ENCODE measurements at regions not wholly inside any gene's neighbourhood (a gene's known extent, or its start where the extent isn't known, plus 50 kb on each side); places are given as distances from the start of the nearest gene placed in this dataset.

DNA sequence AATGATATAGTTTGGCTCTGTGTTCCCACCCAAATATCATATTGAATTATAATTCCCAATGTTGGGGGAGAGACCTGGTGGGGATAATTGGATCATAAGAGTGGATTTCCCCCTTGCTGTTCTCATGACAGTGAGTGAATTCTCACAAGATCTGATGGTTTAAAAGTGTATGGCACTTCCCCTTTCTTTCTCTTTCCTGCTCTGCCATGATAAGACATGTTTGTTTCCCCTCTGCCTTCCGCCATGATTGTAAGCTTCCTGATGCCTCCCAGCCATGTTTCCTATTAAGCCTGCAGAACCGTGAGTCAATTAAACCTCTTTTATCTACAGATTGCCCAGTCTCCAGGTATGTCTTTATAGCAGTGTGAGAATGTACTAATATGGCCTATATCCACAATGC is 126.7 kb upstream of the GMNC start:
- Histone ChIP-seq H4K8ac (ENCODE audit: low read depth in 2 of 2, low read length in 2 of 2) (no peak overlapping the region), H3K27ac (ENCODE audit: insufficient read depth, low read length) (no peak overlapping the region), H3K23ac (ENCODE audit: low read depth, low read length) (no peak overlapping the region), H3K56ac (ENCODE audit: extremely low read depth, insufficient read depth, low read length) (no peak overlapping the region), H3K4me2 (ENCODE audit: low read depth, low read length) (no peak overlapping the region), H3K36me3 (ENCODE audit: control insufficient read depth, insufficient read depth, low read length) (no peaks in the 10 kb centered on the region), H2BK5ac (ENCODE audit: low read depth, low read length, poor library complexity, severe bottlenecking) (no peak overlapping the region), H3K9ac (ENCODE audit: low read depth, low read length) (no peak overlapping the region), H2AK9ac (replicated peaks; ENCODE audit: low read depth, low read length, poor library complexity) (no peak overlapping the region), H3K27me3 (ENCODE audit: control insufficient read depth, insufficient read depth, low read length) (no peaks in the 10 kb centered on the region), H2AK5ac (ENCODE audit: low read depth, low read length) (no peak overlapping the region), H4K20me1 (ENCODE audit: insufficient read depth, low read length) (no peaks in the 10 kb centered on the region), H3K18ac (ENCODE audit: low read depth, low read length) (no peak overlapping the region), H3K9me3 (ENCODE audit: control insufficient read depth, insufficient read depth, low read length) (peaks cover 3% of the 10 kb centered on the region; the same call in 1 of the 2 replicates), H3K79me1 (ENCODE audit: low read depth in 1 of 2, low read length in 2 of 2) (no peaks in the 10 kb centered on the region), H4K91ac (ENCODE audit: insufficient read depth, low read depth, low read length) (no peak overlapping the region), H2AFZ (replicated peaks; ENCODE audit: low read length, poor library complexity) (no peak overlapping the region), H4K5ac (ENCODE audit: low read depth, low read length) (no peak overlapping the region), H2BK15ac (ENCODE audit: low read depth, low read length) (no peak overlapping the region), H3K4me1 (ENCODE audit: control insufficient read depth, insufficient read depth, low read length) (no peaks in the 10 kb centered on the region), H3K4ac (ENCODE audit: low read depth, low read length) (no peak overlapping the region), H3K9me1 (ENCODE audit: insufficient read depth, low read length) (no peaks in the 10 kb centered on the region), H2BK20ac (ENCODE audit: low read depth, low read length) (no peak overlapping the region), H3K4me3 (ENCODE audit: insufficient read depth, low read depth, low read length) (no peak overlapping the region), H3K14ac (replicated peaks; ENCODE audit: low read depth, low read length) (no peak overlapping the region), H2BK120ac (ENCODE audit: low read depth, low read length) (no peak overlapping the region)
- POLR2A ChIA-PET (ENCODE audit: unreplicated experiment), result no interaction called here
- ATAC-seq (ENCODE audit: low read depth) (no peak), DNase-seq (no peak)
- dilution Hi-C loops (cut with HindIII; ENCODE audit: low sequenced_read_pairs, unreplicated experiment) (no loop called here), intact Hi-C loops (cut with micrococcal nuclease) (no loop called here), in situ Hi-C loops (cut with MboI; ENCODE audit: low sequenced_read_pairs) (no loop called here)
- TF ChIP-seq BHLHE40 (IDR thresholded peaks at IDR 0.05; ENCODE audit: low read depth, low read length) (no peak), POLR2A (IDR thresholded peaks at IDR 0.05; ENCODE audit: low read depth, low read length) (no peak), RCOR1 (IDR thresholded peaks at IDR 0.05; ENCODE audit: insufficient replicate concordance, low read length) (no peak), RFX5 (IDR thresholded peaks at IDR 0.05; ENCODE audit: low read depth, low read length) (no peak), NFE2L2 (IDR thresholded peaks at IDR 0.05; ENCODE audit: low read depth, low read length) (no peak), MAFK (IDR thresholded peaks at IDR 0.05; ENCODE audit: low read depth, low read length) (no peak), CHD1 (IDR thresholded peaks at IDR 0.05; ENCODE audit: low read depth, low read length) (no peak), RAD21 (IDR thresholded peaks at IDR 0.05; ENCODE audit: low read length) (no peak), MAZ (IDR thresholded peaks at IDR 0.05; ENCODE audit: borderline replicate concordance, low read depth, low read length) (no peak), CEBPB (IDR thresholded peaks at IDR 0.05; ENCODE audit: low read depth, low read length) (no peak), MXI1 (IDR thresholded peaks at IDR 0.05; ENCODE audit: borderline replicate concordance, low read depth, low read length) (no peak), SMC3 (IDR thresholded peaks at IDR 0.05; ENCODE audit: low read depth, low read length) (no peak), FOS (IDR thresholded peaks at IDR 0.05; ENCODE audit: low read depth, low read length) (no peak)
- TF ChIP-seq, protein P1, sequence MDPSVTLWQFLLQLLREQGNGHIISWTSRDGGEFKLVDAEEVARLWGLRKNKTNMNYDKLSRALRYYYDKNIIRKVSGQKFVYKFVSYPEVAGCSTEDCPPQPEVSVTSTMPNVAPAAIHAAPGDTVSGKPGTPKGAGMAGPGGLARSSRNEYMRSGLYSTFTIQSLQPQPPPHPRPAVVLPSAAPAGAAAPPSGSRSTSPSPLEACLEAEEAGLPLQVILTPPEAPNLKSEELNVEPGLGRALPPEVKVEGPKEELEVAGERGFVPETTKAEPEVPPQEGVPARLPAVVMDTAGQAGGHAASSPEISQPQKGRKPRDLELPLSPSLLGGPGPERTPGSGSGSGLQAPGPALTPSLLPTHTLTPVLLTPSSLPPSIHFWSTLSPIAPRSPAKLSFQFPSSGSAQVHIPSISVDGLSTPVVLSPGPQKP (IDR thresholded peaks at IDR 0.05; ENCODE audit: borderline replicate concordance, low read depth, low read length), result no peak
- TF ChIP-seq, protein P2, sequence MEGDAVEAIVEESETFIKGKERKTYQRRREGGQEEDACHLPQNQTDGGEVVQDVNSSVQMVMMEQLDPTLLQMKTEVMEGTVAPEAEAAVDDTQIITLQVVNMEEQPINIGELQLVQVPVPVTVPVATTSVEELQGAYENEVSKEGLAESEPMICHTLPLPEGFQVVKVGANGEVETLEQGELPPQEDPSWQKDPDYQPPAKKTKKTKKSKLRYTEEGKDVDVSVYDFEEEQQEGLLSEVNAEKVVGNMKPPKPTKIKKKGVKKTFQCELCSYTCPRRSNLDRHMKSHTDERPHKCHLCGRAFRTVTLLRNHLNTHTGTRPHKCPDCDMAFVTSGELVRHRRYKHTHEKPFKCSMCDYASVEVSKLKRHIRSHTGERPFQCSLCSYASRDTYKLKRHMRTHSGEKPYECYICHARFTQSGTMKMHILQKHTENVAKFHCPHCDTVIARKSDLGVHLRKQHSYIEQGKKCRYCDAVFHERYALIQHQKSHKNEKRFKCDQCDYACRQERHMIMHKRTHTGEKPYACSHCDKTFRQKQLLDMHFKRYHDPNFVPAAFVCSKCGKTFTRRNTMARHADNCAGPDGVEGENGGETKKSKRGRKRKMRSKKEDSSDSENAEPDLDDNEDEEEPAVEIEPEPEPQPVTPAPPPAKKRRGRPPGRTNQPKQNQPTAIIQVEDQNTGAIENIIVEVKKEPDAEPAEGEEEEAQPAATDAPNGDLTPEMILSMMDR (conservative IDR thresholded peaks at IDR 0.05; ENCODE audit: low read depth, low read length), result no peak
- TF ChIP-seq, protein P3, sequence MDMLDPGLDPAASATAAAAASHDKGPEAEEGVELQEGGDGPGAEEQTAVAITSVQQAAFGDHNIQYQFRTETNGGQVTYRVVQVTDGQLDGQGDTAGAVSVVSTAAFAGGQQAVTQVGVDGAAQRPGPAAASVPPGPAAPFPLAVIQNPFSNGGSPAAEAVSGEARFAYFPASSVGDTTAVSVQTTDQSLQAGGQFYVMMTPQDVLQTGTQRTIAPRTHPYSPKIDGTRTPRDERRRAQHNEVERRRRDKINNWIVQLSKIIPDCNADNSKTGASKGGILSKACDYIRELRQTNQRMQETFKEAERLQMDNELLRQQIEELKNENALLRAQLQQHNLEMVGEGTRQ (IDR thresholded peaks at IDR 0.05; ENCODE audit: low read depth, low read length), result no peak
- no TSS peak for BruUV-seq (replicated peaks)
- CTCF ChIA-PET, result no interaction called here
- WGBS, 2 experiments (ENCODE audit: extremely low coverage in 2 of 2, insufficient read length in 1 of 2), result no CpG with 5 or more reads among the region's 2 CpGs

Measured in IMR-90 (cell line).